Mesendoderm (in vitro differentiated cells): ENCODE measurements at regions not wholly inside any gene's neighbourhood (a gene's known extent, or its start where the extent isn't known, plus 50 kb on each side); places are given as distances from the start of the nearest gene placed in this dataset.

Experiments
- DNase-seq: peaks from one replicate; pipeline ENCODE4 v3.0.0; 2013
- H2AK5ac ChIP-seq: 2 replicates; pipeline ENCODE4 v1.6.1; 2013; ENCODE audit warnings: low read length, inconsistent platforms
- H2BK120ac ChIP-seq: 2 replicates; pipeline ENCODE4 v1.6.1; 2013; ENCODE audit warnings: low read depth, mild to moderate bottlenecking, low read length, moderate library complexity, mixed read lengths
- H2BK15ac ChIP-seq: replicated peaks from 2 replicates; pipeline ENCODE4 v1.6.1; 2013; ENCODE audit warnings: low read depth, mild to moderate bottlenecking, moderate library complexity
- H2BK5ac ChIP-seq: 2 replicates; pipeline ENCODE4 v1.6.1; 2013; ENCODE audit warnings: low read length, inconsistent platforms
- H3K18ac ChIP-seq: 2 replicates; pipeline ENCODE4 v1.6.1; 2013; ENCODE audit warnings: mild to moderate bottlenecking, low read length, mixed read lengths
- H3K23ac ChIP-seq: one replicate; pipeline ENCODE4 v1.6.1; 2013; ENCODE audit warnings: low read length
- H3K27ac ChIP-seq: 2 replicates; pipeline ENCODE4 v1.5.1; 2013; ENCODE audit warnings: low read depth, mild to moderate bottlenecking, inconsistent platforms, low read length, moderate library complexity
- H3K27me3 ChIP-seq: 2 replicates; pipeline ENCODE4 v1.6.1; 2013; ENCODE audit warnings: low read length, control low read depth, mild to moderate bottlenecking, inconsistent platforms; ENCODE audit not compliant: insufficient read depth, poor library complexity
- H3K36me3 ChIP-seq: 2 replicates; pipeline ENCODE4 v1.6.1; 2013; ENCODE audit warnings: low read length, inconsistent platforms; ENCODE audit not compliant: control insufficient read depth, insufficient read depth
- H3K4ac ChIP-seq: one replicate; pipeline ENCODE4 v1.6.1; 2013; ENCODE audit warnings: low read depth, mild to moderate bottlenecking, low read length, moderate library complexity
- H3K4me1 ChIP-seq: 2 replicates; pipeline ENCODE4 v1.6.1; 2013; ENCODE audit warnings: low read depth, low read length, inconsistent platforms; ENCODE audit not compliant: control insufficient read depth
- H3K4me2 ChIP-seq: 2 replicates; pipeline ENCODE4 v1.6.1; 2013; ENCODE audit warnings: low read length
- H3K4me3 ChIP-seq: 2 replicates; pipeline ENCODE4 v1.5.1; 2013; ENCODE audit warnings: mild to moderate bottlenecking, low read length
- H3K56ac ChIP-seq: one replicate; pipeline ENCODE4 v1.6.1; 2013; ENCODE audit warnings: low read length
- H3K79me1 ChIP-seq: 2 replicates; pipeline ENCODE4 v1.6.1; 2013; ENCODE audit warnings: low read length, inconsistent platforms
- H3K79me2 ChIP-seq: 2 replicates; pipeline ENCODE4 v1.6.1; 2013; ENCODE audit warnings: mild to moderate bottlenecking, low read length; ENCODE audit not compliant: control insufficient read depth, insufficient read depth
- H3K9ac ChIP-seq: 2 replicates; pipeline ENCODE4 v1.6.1; 2013; ENCODE audit warnings: low read length, inconsistent platforms
- H4K5ac ChIP-seq: one replicate; pipeline ENCODE4 v1.6.1; 2013; ENCODE audit warnings: low read length
- H4K8ac ChIP-seq: one replicate; pipeline ENCODE4 v1.6.1; 2013; ENCODE audit warnings: low read depth, mild to moderate bottlenecking, control low read depth, low read length, moderate library complexity
- WGBS: extraction: QIAGEN DNeasy Blood & Tissue Kit; methylation state at CpG from one replicate; pipeline ENCODE4 v1.1.7; 2013; ENCODE audit warnings: low lambda C conversion rate, missing lambda C conversion rate; ENCODE audit not compliant: insufficient coverage; ENCODE audit errors: extremely low coverage; 5-methylcytosine and 5-hydroxymethylcytosine counted together

- H3K4ac ChIP-seq, result no peak overlapping the region
- no peak overlapping the region for H3K9ac ChIP-seq
- no peak overlapping the region for H3K27ac ChIP-seq
- H4K5ac ChIP-seq, result no peak overlapping the region
- no peak overlapping the region for H3K56ac ChIP-seq
- H3K4me3 ChIP-seq, result no peak overlapping the region
- H2BK120ac ChIP-seq, result no peak overlapping the region
- no peak overlapping the region for H3K4me2 ChIP-seq
- H2BK15ac ChIP-seq, result peak overlapping the region; percentile 94
- H2AK5ac ChIP-seq, result no peak overlapping the region
- H4K8ac ChIP-seq, result no peak overlapping the region
- H2BK5ac ChIP-seq, result no peak overlapping the region
- H3K4me1 ChIP-seq, result peaks cover 18% of the 10 kb centered on the region
- H3K79me1 ChIP-seq, result no peaks in the 10 kb centered on the region
- no peaks in the 10 kb centered on the region for H3K27me3 ChIP-seq
- H3K79me2 ChIP-seq, result no peaks in the 10 kb centered on the region
- no peaks in the 10 kb centered on the region for H3K36me3 ChIP-seq
- H3K23ac ChIP-seq, result no peak overlapping the region
- DNase-seq, result no peak
- no peak overlapping the region for H3K18ac ChIP-seq
Observed at GRCh38 chr5:74560245-74560644, 80.3 kb downstream of the ENC1 start.

- Histone ChIP-seq H3K27ac (peak overlapping the region; percentile 71), H3K4me3 (no peak overlapping the region), H3K56ac (peak overlapping the region; percentile 80), H3K79me2 (no peaks in the 10 kb centered on the region), H4K5ac (peak overlapping the region; percentile 92), H3K9ac (peak overlapping the region; percentile 13), H3K36me3 (no peaks in the 10 kb centered on the region), H3K4ac (peak overlapping the region; percentile 88), H3K4me2 (no peak overlapping the region), H2AK5ac (peak overlapping the region; percentile 90), H4K8ac (no peak overlapping the region), H2BK120ac (peak overlapping the region; percentile 98), H3K18ac (peak overlapping the region; percentile 93), H2BK15ac (peak overlapping the region; percentile 93), H3K27me3 (no peaks in the 10 kb centered on the region), H3K79me1 (no peaks in the 10 kb centered on the region), H2BK5ac (peak overlapping the region; percentile 80), H3K4me1 (peaks cover 23% of the 10 kb centered on the region), H3K23ac (peak overlapping the region; percentile 48)
- WGBS, result no CpG with 5 or more reads among the region's 6 CpGs
- DNase-seq, result peak; percentile 62
Observed at GRCh38 chr5:74556631-74557595, 83.6 kb downstream of the ENC1 start.

- H3K23ac ChIP-seq, result no peak overlapping the region
- no peaks in the 10 kb centered on the region for H3K79me1 ChIP-seq
- peaks cover 25% of the 10 kb centered on the region for H3K4me1 ChIP-seq
- H3K27ac ChIP-seq, result peak overlapping the region; percentile 71
- peak overlapping the region; percentile 99 for H2BK5ac ChIP-seq
- H4K5ac ChIP-seq, result no peak overlapping the region
- H3K79me2 ChIP-seq, result no peaks in the 10 kb centered on the region
- WGBS, result no CpG with 5 or more reads among the region's 3 CpGs
- no peak overlapping the region for H3K4ac ChIP-seq
- H3K36me3 ChIP-seq, result no peaks in the 10 kb centered on the region
- no peak overlapping the region for H3K4me3 ChIP-seq
- H3K18ac ChIP-seq, result peak overlapping the region; percentile 53
- peak overlapping the region; percentile 98 for H2BK120ac ChIP-seq
- no peak overlapping the region for H4K8ac ChIP-seq
- no peak overlapping the region for H2AK5ac ChIP-seq
- no peak overlapping the region for H3K9ac ChIP-seq
- no peak overlapping the region for H2BK15ac ChIP-seq
- no peaks in the 10 kb centered on the region for H3K27me3 ChIP-seq
- peak overlapping the region; percentile 80 for H3K56ac ChIP-seq
- peak; percentile 97 for DNase-seq
- no peak overlapping the region for H3K4me2 ChIP-seq
Observed at GRCh38 chr5:74556006-74556405, 84.5 kb downstream of the ENC1 start.

- Histone ChIP-seq H3K18ac (peak overlapping the region; percentile 82), H3K4ac (peak overlapping the region; percentile 76), H3K56ac (peak overlapping the region; percentile 36), H3K79me2 (no peaks in the 10 kb centered on the region), H2BK5ac (peak overlapping the region; percentile 23), H2BK120ac (no peak overlapping the region), H4K8ac (no peak overlapping the region), H3K79me1 (no peaks in the 10 kb centered on the region), H3K27me3 (no peaks in the 10 kb centered on the region), H3K36me3 (no peaks in the 10 kb centered on the region), H3K23ac (no peak overlapping the region), H3K4me1 (peaks cover 35% of the 10 kb centered on the region), H3K9ac (no peak overlapping the region), H4K5ac (no peak overlapping the region), H2BK15ac (peak overlapping the region; percentile 66), H3K4me2 (no peak overlapping the region), H3K27ac (no peak overlapping the region), H2AK5ac (no peak overlapping the region), H3K4me3 (no peak overlapping the region)
- WGBS, result no CpG with 5 or more reads among the region's 4 CpGs
- DNase-seq, result peak; percentile 29
Observed at GRCh38 chr5:74552101-74552500, 88.4 kb downstream of the ENC1 start.

- H3K23ac ChIP-seq, result no peak overlapping the region
- H3K9ac ChIP-seq, result no peak overlapping the region
- no peak overlapping the region for H3K4me2 ChIP-seq
- H4K5ac ChIP-seq, result no peak overlapping the region
- no peak overlapping the region for H2BK5ac ChIP-seq
- no peaks in the 10 kb centered on the region for H3K36me3 ChIP-seq
- no CpG with 5 or more reads among the region's 4 CpGs for WGBS
- no peaks in the 10 kb centered on the region for H3K79me2 ChIP-seq
- no peak overlapping the region for H2BK15ac ChIP-seq
- H3K4me1 ChIP-seq, result peaks cover 28% of the 10 kb centered on the region
- H3K4me3 ChIP-seq, result no peak overlapping the region
- H3K79me1 ChIP-seq, result no peaks in the 10 kb centered on the region
- no peak overlapping the region for H2AK5ac ChIP-seq
- no peak overlapping the region for H2BK120ac ChIP-seq
- H3K18ac ChIP-seq, result peak overlapping the region; percentile 34
- no peak overlapping the region for H3K4ac ChIP-seq
- no peak overlapping the region for H3K27ac ChIP-seq
- no peak for DNase-seq
- no peak overlapping the region for H3K56ac ChIP-seq
- H3K27me3 ChIP-seq, result no peaks in the 10 kb centered on the region
- H4K8ac ChIP-seq, result no peak overlapping the region
Observed at GRCh38 chr5:74550927-74551326, 89.6 kb downstream of the ENC1 start.
